Activated T-cell treated with anti-CD3 and anti-CD28 coated beads for 48 hours (primary cell): ENCODE measurements at regions not wholly inside any gene's neighbourhood (a gene's known extent, or its start where the extent isn't known, plus 50 kb on each side); places are given as distances from the start of the nearest gene placed in this dataset.

Experiments
- DNase-seq: peaks from one replicate; pipeline ENCODE4 v3.0.0-alpha.2; 2020; ENCODE audit warnings: low read depth

DNA sequence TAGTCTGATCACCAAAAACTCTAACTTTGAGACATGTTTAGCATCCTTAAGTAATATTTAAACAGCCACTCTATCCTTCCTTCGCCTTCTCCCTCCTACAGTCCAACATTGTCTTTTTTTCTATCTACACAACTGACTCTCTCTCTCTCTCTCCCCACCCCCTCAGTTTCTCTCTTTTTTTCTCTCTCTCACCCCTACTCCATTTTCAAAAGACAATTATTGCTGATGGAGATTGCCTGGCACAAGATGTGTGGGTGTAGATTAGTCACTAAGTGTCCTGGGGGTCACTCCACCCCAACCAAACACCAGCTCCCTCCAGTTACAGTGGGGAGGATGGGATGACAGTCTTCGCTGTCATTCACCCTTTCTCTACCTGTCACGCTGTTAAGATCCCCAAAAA, 94.5 kb upstream of the NFIA start:
- no peak for DNase-seq

DNA sequence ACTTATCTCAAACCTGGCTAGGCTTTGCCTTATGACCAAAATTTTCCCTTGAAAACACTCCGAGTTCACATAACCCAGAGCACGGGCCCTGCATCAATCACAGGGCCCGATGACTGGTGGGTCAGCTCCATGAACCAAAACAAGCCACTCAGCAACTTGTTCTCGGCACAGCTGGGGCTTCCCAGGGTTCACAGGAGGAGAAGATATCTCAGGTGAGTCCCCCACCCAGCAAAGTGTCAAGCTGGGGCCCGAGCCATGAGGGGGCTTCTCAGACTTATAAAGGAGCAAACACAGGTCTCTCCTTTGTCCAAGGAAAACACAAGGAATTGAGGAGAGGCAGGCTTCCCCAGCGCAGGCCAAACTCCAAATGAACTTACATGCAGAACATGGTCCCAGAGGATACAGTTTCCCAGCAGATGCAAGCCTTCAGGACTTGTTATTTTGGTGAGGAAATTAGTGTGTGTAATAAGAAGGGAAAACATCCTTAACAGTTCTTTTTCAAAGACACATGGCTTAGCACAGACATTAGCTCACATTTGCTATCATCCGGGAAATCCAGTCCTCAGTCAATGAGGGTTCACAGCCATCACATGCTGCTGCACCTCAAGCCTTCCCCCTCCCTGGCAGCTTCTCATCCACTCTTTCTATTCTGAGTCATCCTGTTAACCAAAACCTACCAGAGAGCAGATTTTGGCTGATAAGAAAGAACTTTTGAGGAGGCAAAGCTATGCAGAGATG, 98.1 kb upstream of the NFIA start:
- no peak for DNase-seq

DNA sequence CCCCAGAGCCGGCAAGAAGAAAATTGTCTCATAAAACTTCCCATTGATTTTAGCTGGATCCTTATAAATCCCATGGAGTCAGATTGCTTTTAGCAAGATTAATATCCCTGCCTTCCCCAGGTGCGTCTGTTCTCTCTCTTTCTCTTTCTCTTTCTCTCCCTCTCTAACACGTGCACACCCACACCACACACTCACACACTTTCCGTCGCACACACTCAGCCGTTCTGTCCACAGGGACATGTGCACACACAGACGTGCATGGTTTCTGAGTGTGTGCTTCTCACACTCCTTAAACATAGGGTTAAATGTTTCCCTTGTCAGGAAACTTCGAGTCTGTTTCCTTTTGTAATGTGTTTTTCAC, 98.7 kb upstream of the NFIA start:
- no peak for DNase-seq

DNA sequence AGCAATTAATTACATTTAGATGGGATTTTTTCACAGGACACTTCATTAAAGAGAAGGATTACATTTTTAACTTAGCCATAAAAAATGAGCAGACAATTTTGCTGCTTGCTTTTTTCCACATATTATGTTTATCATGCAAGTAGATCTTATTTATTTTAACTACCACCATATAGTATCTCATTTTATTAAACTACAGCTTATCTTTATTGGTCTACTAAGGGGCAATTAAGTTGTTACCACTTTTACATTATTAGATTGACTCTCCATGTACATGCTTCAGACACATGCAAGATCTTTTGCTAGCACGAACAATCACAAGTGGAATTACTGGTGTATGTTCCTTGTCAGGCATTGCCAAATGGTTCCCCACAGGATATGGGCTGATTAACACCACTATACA, 99.8 kb upstream of the NFIA start:
- no peak for DNase-seq

DNA sequence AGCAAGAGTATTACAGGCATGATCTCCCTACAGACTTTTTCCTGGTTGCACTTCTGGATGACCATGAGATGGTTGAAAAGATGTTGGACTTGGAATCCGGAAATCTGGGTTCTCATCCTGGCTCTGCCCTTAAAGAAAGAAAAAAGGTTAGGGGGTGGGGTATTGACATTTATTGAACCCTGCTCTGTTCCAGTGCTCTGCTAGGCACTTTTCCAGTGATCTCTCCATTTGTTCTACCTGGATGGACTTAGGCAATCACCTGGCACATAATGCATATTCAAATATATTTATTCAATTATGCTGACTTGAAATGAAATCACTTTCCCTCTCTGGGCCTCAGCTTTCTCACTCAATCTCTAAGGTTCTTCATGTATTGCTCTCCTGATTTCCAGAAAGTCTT, 101.0 kb upstream of the NFIA start:
- DNase-seq: no peak

DNA sequence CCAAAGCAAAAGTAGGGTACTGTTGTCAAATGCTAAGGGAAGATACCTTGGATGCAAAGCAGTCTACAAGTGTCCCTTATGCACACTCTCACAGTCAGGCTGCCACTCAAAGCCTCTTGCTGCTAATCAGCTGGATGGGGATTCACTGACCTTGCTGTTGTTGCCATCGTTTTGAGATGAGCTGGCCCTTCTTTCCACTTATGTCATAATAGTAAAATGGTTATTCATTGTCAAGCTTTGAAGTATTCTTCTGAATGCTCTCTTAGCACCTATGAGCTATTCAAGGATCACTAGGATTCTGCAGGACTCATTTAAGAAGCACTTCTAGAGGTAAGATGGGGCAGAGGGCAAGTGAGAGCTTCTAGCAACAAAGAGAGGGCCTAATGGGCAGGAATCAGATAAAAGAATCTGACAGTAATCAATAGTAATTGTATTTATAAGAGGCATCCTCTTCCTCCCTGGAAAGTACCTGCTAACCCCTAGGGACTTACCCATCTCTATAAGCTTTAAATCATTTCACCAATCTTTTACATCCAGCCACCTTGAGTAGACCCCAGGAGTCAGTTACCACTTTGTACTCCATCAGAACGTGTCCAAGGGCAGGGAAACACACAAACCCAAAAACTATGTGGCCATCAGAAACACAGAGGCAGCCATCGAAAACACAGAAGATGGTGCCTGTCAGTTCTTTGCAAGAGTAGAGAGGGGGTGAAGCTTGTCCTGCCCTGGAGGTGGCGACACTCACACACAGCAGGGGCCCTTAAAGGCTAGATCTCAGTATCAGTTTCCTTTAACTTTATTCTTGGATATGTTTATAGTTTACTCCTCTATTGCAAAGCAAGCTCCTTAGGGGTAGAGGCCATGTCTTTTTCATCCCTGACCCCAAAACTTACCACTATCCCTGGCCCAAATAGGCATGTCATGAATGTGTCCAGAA, 103.7 kb upstream of the NFIA start:
- DNase-seq: peak; percentile 7

DNA sequence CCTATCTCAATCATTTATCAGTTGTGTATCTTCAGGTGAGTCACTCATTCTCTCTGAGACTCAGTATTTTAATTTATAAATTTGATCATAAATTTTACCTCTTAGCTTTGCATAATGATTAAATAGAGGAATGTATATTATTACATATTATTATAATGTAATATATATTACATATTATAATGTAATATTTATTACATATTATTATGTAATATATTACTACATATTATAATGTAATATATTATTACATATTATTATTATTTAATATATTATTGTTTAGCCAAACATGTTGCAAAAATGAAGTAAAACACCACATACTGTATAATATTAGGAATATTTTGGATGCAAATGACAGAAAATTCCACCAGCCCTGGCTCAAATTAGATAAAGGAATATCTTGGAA, 104.7 kb upstream of the NFIA start:
- no peak for DNase-seq

DNA sequence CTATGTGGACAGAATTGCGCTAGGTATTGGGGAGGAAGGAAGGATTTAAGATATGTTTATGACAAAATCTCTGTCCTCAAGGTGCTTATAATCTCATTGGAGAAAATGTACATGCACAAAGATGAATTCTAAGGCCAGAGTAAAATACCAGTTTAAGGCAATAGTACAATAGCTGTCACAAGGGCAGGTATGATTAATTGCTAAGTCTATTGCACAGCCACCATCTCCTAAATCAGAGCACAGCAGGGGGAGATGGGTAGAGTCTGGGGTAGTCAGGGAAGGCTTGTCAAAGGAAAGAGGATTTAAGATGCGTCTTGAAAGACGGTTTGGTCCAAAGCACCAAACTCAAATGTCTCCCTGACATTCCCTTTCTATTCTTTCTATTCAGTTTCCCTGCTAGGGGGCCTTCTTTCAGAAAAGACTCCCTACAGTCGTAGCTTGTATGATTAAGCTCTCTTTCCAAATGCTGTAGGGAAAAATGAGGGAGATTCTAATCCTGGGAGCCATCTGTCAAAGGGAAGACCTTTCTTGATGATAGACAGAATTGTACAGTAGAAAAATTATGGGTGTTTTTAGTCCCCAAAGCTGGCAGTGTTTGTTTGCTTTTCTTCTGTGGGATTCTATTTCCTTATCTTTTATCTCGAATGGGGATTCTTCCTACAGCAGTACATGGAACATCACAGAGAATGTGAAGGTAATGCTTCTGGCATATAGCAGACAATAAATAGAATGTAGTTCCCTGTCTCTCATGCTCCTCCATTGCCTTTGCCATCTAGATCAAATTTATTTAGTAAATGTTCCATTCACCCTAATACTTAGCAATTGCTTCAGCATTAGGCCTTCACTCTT, 107.6 kb upstream of the NFIA start:
- no peak for DNase-seq

DNA sequence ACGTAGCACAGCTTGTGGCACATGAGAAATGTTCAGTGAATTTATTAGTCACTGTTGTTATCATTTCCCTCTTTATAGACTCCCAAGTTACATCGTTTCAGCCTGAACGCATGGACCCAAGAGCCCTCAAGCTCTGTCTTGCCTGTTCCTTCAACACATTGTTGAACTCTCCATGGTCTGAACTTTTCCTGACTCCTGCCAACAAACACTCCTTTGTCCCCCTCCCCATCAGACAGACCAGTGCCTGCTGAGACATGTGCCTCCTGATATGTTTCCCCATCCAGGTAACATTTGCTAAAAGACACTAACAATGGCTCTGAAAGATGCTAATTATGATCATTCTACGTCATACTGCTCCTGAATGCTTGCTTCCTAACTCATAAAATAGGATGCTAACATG, 108.7 kb upstream of the NFIA start:
- DNase-seq: no peak

DNA sequence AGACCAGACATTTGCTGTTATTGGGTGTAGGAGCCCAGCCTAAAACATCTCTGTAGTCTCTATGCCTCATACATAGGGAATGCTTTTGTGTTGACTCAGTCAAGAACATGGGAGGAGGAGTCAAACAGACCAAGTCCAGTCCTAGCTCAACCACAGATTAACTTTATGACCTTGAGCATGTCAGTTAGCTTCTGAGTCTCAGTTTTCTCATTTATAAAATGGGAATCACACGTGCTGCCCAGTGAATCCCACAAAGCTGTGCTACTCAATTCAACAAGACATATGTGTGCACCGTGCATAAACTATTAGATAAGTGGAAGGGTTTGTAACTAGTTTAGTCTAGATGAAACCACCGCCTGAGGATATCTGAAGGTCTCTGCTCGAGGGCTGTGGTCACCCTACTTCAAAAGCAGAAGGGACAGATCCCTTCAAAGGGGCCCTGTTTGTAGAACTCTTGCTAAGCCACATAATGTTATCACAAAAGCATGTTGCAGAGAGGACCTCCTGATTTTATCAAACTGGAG, 109.5 kb upstream of the NFIA start:
- no peak for DNase-seq

DNA sequence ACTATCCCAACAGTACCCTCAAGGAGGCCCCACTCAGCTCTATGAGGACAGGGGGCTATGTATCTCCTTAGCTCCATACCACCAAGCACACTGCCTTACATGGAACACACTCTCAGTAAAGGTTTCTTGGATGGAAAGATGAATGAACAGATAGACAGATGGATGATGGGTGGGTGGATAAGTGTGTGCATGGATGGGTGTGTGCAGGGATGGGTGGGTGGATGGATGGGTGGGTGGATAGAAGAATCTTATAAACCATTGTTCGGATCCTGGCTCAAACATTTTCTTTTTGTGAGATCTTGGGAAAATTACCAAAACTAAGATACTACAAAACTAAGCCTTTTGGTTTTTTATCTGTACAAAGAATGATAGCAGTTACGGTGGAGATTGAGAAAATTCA, 111.0 kb upstream of the NFIA start:
- no peak for DNase-seq

DNA sequence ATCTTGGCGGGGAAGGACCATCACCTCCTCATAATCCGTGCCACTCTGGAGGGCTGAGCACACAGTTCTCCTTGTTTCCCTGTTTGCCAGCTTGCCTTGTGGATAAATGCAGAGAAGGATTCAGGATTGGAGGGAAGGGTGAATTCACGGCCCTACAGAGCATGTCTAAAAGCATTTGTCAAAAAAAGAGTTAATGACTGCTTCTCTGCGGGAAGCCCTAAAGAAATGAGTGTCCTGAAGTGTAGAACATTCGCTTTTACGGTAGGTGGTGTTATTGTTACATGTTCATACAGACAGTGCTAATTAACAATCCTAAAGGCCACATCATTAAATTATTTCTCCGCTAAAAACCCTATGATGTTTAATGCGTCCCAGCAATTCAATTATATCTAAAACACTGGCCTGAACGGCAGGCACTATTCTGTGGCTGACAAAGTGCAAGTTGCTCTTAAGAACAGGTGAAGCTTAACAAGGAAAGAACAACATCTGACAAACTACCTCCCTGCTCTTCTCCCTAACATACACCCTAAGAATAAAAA, 112.3 kb upstream of the NFIA start:
- no peak for DNase-seq

DNA sequence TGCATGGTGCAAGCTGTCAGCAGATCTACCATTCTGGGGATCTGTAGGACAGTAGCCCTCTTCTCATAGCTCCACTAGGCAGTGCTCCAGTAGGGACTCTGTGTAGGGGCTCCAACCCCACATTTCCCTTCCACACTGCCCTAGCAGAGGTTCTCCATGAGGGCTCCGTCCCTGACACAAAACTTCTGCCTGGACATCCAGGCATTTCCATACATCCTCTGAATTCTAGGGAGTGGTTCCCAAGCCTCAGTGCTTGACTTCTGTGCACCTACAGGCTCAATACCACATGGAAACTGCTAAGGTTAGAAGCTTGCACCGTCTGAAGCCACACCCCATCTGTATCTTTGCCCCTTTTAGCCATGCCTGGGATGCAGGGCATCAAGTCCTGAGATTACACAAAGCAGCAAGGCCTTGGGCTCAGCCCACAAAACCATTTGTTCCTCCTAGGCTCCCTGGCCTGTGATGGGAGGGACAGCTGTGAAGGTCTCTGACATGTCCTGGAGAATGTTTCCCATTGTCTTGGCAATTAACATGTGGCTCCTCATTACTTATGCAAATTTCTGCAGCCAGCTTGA, 117.0 kb upstream of the NFIA start:
- no peak for DNase-seq

DNA sequence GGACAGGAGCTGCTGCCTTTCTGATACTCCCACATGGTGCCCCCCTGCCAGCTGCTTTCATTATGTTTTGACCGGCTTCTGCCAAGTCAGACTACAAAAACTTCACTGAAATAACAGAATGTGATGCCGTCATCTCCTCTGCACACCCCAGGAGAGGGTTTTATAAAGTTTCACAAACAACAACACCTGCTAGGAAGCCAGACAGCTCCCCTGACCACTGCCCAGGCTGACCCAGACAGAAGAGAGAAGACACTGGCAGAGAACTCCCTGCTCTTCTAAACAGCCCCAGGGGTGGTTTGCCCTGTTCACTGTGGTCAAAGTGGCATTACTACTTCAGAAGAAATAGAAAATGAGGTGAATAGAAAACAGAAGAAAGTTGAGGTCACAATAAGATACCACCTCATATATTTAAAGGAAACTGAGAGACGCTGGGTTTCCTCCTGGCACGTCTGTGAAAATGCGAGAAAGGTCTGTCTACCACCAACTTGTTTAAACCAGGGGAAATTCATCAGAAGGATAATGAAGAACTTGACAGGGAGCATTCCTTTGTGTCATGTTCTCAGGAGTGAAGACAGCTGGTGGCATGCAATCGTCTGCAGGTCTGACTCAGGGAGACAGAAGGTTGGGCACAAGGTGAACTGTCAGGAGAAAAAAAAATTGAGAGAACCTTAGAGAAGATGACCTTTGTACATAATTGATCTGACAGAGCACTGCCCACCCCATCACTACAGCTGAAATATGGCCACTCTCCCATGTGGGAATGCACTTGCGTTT, 119.0 kb upstream of the NFIA start:
- no peak for DNase-seq

DNA sequence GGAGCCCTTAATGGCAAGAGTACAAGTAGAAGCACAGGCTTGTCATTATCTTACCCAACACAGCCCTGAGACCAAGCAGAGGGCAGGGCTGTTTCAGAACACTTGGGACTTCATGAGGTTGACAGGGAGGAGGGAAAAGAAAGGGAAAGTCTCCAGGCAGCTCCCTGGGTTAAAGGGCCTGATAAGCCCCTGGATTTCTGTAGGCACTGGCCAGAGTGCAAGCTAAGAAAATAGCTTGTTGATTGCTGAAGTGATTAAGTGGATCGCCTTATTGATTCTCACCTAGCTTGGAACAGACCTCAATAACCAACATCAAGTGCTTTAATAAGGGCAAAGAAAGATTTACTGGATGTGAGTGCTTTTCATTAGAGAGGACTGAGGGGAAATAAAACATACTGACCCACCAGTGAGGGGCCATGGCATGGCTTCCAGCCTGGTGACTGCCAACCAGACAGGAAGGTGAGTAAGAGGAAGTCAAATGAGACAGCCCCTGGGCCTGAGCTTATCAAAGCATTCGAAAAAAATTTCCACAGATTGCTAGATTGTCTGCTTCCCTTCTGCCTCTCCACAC, 121.4 kb upstream of the NFIA start:
- DNase-seq: no peak

DNA sequence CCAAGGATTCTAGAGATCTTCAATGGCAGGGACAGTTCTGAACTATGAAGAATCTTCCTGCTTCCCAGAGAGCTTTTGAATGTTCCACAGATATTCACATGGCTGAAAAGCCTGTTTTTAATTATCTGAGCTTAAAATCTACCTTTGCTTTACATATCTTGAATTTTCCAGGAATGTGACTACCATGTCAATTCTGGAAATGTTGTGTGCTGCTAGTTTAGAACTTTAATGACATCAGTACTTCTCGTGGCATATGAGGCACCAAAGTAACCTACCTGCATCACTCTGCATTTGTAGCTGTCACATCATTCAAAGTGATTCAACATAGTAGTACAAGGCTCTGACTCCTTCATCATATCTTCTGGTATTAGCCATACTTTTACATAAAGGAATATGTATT, 122.7 kb upstream of the NFIA start:
- no peak for DNase-seq

DNA sequence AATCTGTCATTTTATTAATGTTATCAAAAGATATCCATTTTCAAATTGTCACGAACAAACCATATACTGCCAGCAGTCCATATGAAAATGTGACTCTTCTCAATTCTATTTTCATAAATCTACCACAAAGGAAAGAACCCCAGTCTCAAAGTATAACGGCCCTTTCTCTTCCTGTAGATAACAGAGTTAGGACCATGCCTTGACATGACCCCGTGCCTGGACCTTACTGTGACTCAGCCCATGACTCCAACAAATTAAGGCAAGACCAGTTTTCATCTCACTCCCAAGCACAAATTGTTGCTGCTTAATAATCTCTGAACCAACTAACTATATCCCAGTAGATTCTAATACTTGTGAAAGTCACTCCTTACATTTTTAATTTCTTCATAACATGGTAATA, 124.4 kb upstream of the NFIA start:
- no peak for DNase-seq

DNA sequence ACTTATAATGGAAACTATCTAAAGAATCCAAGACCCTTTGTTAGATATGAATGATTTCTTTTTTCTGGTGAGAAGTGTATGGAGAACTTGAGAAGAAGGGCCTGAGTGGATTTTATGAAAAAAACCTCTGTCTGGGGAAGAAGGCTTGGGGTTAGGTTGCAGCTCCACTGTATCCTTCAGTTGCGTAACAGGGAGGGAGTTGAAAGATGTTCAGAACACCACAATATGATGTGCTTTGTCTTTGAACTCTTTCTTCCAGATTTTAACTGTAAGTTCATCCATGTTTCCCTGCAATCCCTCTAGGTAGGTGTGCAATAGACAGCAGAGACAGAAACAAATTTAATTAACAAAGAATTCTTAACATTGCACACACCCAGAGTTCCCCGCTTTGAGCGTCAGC, 125.8 kb upstream of the NFIA start:
- no peak for DNase-seq

DNA sequence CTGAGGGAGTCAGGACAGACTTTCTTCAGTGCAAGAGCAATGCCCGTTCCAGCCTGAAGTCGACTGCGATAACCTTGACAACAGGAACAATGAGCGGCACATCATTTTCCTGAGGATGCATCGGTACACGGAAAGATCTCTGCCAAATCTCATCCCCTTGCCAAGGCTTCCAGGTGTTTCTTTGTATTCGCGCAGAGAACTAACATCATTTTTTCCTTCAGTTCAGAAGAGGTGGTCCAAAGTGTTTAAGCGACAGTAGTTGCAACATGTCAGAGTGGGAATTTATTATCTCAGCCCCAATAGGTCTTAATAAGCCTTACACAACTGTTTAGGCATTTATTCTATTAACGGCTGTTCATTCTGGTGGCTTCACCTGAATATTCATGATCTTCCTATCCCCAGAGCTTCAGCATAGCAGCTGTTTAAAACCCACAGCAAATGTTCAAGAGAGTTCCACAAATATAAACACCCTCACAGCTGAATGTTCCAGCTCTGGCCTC, 129.7 kb upstream of the NFIA start:
- DNase-seq: no peak
